T-helper 2 cell treated with Interferon-gamma antibody and Interleukin-4, amounts not matched to agents 100 ng/mL and 5 ng/mL, for 36 hours (primary cell): ENCODE measurements at regions not wholly inside any gene's neighbourhood (a gene's known extent, or its start where the extent isn't known, plus 50 kb on each side); places are given as distances from the start of the nearest gene placed in this dataset.

Experiments
- intact Hi-C: fragments of 100-400 bp; cut with micrococcal nuclease; formaldehyde crosslinking; loops from one replicate; pipeline ENCODE4 v1.15.1; 2023

DNA sequence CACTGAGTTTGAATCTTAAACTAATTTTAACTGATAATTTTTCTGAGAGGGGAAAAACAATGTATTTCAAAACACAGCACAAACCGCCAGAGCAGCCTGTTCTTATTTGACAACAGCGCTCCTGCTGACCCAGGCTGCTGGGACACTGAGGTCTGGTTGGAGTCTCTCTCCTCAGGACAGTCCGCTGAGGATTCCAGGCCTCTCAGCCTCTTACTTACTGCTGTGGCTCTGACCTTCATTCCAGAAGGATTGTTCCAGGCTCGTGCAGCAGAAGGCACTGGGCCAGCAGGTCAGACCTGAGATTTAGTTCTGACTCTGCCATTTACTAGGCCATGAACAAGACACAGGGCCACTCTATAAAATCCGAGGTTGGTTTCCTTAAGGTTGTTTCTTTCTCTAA lies 393.6 kb downstream of the TDRD3 start:
- intact Hi-C loops, result no loop called here

DNA sequence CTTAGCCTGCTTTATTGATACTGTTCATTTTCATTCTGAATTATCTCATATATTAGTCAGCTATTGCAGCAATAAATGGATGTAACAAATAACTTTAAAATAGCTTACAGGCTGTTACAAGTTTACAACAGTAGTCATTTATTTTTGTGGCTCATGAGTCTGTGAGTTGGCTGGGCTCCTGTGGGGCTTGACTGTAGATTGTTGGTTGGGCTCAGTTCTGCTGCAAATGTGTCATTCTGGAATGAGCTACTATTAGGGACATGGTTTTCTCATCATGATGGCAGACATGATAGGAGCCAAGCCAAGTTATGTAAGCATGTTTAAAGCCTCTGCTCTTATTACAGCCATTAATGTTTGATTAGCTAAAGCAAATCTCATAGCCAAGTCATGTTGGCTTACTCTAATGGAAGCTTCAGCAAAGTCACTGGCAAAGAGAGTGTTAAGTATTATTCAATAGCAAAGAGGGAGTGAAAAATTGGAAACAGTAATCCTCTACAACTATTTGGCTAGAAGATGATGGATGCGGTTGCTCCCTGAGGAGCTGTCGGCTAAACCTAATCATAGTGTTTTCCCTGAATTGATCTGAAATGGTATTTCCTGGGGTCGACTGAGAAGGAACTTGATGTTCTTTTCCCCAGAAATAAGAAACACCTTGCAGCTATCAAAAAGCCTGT lies 391.3 kb downstream of the TDRD3 start:
- intact Hi-C loops, result no loop called here

GRCh38 chr13:60787083-60787482 lies 390.1 kb downstream of the TDRD3 start:
- intact Hi-C loops, result no loop called here

DNA sequence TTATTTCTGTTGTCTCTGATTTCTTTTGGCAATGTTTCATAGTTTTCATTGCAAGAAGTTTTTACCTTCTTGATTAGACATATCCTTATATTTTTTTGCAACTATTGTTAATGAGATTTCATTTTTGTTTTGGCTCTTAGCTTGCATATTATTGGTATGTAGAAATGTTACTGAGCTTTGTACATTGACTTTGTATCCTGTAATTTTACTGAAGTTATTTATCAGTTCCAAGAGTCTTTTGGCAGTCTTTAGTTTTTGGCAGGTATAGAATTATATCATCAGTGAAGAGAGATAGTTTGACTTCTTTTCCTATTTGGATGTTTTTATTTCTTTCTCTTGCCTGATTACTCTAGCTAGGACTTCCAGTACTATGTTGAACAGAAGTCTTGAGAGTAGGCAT lies 375.7 kb downstream of the TDRD3 start:
- intact Hi-C loops, result no loop called here

DNA sequence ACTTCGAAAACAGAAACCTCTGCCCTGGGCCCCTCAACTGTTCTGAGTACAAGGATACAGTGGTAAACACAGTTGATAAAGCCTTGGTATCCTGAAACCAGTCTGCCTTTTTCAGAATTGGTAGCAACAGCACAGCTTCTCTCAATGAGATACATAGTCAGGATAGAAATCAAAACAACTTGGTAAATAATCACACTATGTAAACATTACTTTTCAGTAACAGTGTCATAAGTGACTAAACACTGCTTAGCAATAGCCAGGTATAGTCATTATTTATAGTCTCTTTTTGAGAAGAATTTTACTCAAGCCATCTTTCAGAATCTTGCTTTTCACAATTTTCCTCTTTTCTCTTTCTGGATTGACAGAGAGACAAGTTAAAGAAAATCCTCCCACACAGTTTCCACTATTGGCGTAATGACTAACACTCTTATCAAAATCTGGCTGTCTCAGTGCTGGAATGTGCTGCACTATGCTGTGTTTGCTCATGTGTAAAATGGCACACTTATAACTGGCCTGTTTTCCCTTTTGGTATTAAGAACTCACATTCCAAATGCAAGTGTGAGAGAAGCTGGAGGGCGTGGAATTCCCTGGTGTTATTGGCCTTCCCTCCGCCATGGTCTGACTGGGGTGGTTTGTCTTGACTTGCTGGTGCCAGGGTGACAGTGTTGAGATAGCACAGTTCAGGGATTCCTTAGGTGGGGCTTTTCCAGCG lies 368.8 kb downstream of the TDRD3 start:
- intact Hi-C loops, result no loop called here

DNA sequence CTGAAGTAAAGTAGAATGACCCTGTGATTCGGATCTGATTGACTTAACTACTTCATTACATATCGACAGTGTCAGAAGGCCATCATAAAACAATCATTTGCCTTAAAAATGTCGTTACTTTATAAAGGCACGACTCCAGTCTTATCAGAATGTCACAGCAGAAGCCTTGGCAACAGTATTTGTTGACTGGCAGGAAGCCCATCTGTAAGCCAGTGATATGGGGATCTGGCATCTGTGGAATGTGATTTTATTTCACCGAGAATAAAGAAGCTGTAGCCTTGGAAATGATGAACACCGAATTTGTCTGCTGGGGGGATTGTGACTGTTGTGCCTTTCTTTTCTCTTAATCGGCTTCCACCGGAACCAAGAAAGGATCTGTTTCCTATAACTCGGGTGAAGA lies 362.5 kb downstream of the TDRD3 start:
- intact Hi-C loops, result no loop called here

- intact Hi-C loops, result no loop called here
Measured at GRCh38 chr13:60758637-60759036, 361.6 kb downstream of the TDRD3 start.

DNA sequence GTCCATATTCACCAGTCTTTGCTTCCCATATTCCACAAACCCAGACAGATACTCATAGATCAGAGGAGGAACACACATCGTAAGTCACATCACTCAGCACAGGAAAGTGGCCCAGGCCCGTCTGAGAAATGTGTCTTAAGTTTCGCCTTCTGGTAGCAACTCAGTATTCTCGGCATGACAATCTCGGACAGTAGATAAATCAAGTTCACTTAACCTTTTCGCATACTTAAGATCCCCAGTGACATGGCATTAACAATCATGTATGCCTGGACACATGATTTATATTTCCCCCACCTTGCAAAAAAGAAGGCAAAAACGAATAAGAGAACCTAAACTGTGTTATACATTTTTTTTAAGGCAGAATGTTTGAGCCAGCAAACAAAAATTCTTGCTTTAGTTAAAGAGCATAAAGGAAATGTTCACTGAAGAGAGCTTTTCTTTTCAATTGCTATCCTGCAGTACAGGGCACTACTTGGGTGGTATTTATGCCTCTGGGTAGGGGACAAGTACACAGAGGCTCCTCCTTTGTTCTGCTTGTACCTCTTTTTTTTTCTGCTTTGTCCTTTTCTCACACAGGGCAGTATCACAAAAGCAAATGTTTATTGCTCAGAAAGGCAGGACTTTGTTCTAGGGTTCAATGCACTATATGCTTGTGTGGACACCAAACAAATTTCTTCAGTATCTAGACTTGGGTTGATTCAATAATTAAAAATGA lies 360.6 kb downstream of the TDRD3 start:
- intact Hi-C loops, result no loop called here

GRCh38 chr13:60756306-60756705 lies 359.3 kb downstream of the TDRD3 start:
- intact Hi-C loops, result no loop called here

GRCh38 chr13:60755380-60756163 lies 358.6 kb downstream of the TDRD3 start:
- intact Hi-C loops, result no loop called here

- intact Hi-C loops, result no loop called here
Measured at GRCh38 chr13:60754211-60755090, 357.4 kb downstream of the TDRD3 start.

DNA sequence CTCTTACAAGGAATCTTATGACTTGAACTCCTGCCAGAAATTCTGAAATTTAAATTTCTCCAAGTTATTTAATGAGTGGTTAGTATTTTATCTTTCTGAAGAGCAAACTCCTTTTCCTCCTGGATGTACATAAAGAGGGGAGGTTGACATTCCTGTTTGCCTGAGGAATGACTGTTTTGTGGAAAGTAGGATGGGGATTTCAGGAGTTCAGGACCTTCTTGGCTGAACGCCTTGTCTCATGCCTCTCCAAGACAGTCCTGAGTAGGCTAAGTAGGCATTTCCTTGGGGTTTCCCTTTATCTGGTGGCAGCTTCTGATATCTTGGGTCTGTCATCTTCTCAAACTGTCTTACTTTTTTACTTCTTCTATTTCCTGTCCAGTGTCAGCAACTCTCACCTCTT lies 356.6 kb downstream of the TDRD3 start:
- intact Hi-C loops, result no loop called here

GRCh38 chr13:60745343-60745742 lies 348.3 kb downstream of the TDRD3 start:
- intact Hi-C loops, result no loop called here

- intact Hi-C loops, result no loop called here
Measured at GRCh38 chr13:60733933-60734332, 336.9 kb downstream of the TDRD3 start.

GRCh38 chr13:60727140-60727539 lies 330.1 kb downstream of the TDRD3 start:
- intact Hi-C loops, result no loop called here

GRCh38 chr13:60721063-60721462 lies 324.0 kb downstream of the TDRD3 start:
- intact Hi-C loops, result no loop called here

GRCh38 chr13:60720590-60720989 lies 323.6 kb downstream of the TDRD3 start:
- intact Hi-C loops, result no loop called here

DNA sequence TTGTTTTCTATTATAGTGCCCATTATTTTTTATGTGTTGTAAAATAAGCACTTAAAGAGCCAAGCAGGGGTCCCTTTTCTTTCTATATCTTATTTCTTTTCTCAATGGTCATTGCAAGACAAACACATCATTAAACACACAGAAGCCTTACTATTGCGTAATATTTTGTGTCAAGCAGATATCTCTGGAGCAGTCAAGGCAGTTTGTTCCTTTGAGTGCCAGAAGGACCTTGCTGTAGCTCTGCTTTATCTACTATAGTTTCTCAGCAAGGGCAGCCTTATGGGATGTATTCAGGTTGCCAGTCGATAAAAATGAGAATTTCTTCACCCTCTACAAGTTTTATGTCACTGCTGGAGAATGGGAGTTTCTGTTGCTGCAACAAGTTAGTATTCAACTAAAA lies 319.3 kb downstream of the TDRD3 start:
- intact Hi-C loops, result no loop called here

- intact Hi-C loops, result no loop called here
Measured at GRCh38 chr13:60707878-60708277, 310.9 kb downstream of the TDRD3 start.

DNA sequence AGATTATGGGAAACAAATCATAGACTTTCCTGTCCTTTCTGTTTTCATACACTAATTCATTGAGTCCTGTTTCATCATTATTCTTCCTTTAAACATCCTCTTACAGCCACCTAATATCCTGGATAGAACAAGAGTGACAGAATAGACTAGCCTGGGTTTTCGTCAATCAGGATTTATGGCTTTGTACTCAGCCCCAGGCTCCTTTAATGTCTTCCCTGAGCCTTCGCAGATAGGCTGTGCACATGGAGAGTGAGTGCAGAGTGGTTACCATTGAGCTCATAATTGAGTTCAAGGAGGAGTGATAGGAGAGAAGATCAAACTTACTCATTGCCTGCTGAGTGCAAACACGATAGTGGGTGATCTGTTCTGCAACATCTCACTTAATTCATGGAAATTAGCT lies 304.9 kb downstream of the TDRD3 start:
- intact Hi-C loops, result no loop called here

DNA sequence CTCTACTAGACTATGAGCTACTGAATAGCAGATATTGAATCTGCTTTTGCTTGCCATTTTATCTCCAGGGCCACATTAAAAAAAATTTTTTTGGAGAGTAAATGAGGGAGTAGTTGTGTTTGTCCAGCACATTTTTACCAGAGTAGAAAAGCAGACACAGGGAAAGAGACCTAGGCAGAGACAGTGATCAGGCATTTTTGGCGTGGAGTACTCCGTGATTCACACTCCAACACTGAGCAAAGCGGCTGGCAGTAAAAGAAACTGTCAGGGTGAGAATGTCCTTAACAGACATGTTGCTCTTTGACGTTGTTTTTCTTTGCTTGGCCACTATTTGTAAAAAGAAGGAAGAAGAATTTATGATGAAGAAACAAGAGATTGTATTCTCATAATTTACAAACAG lies 304.0 kb downstream of the TDRD3 start:
- intact Hi-C loops, result no loop called here
